ENCODE measurements at regions not wholly inside any gene's neighbourhood (a gene's known extent, or its start where the extent isn't known, plus 50 kb on each side); places are given as distances from the start of the nearest gene placed in this dataset.

DNA sequence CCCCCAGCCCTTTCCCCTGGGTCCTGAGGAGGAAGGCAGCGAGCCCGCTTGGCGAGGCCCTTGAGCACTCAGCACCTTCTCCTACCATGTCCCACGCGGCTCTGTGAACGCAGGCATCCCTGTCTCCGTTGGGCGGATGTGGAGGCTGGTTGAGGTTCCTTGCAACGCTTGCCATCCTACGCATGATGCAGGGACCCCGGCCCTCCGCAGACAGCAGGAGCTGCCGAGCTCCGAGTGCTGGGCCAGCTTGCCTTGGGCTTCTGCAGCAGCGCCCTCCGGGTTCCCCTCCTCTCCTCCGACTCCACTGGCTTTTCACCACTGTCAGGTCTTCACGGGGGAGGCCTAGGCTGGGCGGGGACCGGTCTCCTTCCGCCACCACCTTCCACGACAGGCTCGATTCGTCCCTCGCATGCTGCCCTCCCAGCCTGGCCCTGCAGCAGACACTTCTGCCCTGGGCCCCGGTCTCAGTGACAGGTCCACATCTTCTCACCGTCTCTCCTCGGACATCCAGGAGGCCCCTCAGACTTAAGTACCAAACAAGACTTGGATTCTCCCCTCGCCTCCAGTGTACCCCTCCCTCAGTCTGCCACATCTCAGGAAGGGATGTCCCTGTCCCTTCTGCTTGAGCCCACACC is 67.6 kb upstream of the HGFAC start:
- TF ChIP-seq TCF4 (CRISPR knock-in tag; IDR thresholded peaks at IDR 0.05; ENCODE audit: borderline replicate concordance) = no peak
- TF ChIP-seq, protein P1, sequence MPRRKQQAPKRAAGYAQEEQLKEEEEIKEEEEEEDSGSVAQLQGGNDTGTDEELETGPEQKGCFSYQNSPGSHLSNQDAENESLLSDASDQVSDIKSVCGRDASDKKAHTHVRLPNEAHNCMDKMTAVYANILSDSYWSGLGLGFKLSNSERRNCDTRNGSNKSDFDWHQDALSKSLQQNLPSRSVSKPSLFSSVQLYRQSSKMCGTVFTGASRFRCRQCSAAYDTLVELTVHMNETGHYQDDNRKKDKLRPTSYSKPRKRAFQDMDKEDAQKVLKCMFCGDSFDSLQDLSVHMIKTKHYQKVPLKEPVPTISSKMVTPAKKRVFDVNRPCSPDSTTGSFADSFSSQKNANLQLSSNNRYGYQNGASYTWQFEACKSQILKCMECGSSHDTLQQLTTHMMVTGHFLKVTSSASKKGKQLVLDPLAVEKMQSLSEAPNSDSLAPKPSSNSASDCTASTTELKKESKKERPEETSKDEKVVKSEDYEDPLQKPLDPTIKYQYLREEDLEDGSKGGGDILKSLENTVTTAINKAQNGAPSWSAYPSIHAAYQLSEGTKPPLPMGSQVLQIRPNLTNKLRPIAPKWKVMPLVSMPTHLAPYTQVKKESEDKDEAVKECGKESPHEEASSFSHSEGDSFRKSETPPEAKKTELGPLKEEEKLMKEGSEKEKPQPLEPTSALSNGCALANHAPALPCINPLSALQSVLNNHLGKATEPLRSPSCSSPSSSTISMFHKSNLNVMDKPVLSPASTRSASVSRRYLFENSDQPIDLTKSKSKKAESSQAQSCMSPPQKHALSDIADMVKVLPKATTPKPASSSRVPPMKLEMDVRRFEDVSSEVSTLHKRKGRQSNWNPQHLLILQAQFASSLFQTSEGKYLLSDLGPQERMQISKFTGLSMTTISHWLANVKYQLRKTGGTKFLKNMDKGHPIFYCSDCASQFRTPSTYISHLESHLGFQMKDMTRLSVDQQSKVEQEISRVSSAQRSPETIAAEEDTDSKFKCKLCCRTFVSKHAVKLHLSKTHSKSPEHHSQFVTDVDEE (CRISPR knock-in tag; IDR thresholded peaks at IDR 0.05) = no peak
